HEK293 (cell line): ENCODE measurements at regions not wholly inside any gene's neighbourhood (a gene's known extent, or its start where the extent isn't known, plus 50 kb on each side); places are given as distances from the start of the nearest gene placed in this dataset.

ENCODE experiments used
- CTCF ChIA-PET: fragments of 350-600 bp; formaldehyde crosslinking; extraction: SDS; loops from one replicate; lab custom pipeline; 2021; ENCODE audit warnings: antibody characterized with exemption; lab: Yijun Ruan, JAX
- POLR2A ChIA-PET: fragments of 300-600 bp; formaldehyde crosslinking; extraction: SDS; loops from one replicate; lab custom pipeline; 2020; ENCODE audit warnings: antibody characterized with exemption, inconsistent platforms; lab: Yijun Ruan, JAX
- H3K27ac ChIP-seq: fragments of 200-500 bp; sonication (Bioruptor generic); 2 replicates; pipeline ENCODE4 v1.5.1; 2014; ENCODE audit warnings: low read depth, low read length, control low read depth, inconsistent platforms; ENCODE audit errors: extremely low read depth
- H3K36me3 ChIP-seq, 2 experiments: fragments of 200-500 bp in 1 of 2; sonication (Bioruptor generic) in 1 of 2; 1 replicate in 1 of 2; 2 replicates in 1 of 2; pipeline ENCODE4 v1.5.1; 2014 to 2017; ENCODE audit warnings: inconsistent platforms in 2 of 2, low read length in 2 of 2; ENCODE audit not compliant: control insufficient read depth in 2 of 2, insufficient read depth in 1 of 2
- H3K4me1 ChIP-seq: fragments of 200-500 bp; sonication (Bioruptor generic); 2 replicates; pipeline ENCODE4 v1.5.1; 2014; ENCODE audit warnings: mild to moderate bottlenecking, low read length, inconsistent platforms; ENCODE audit not compliant: control insufficient read depth, insufficient read depth
- H3K4me3 ChIP-seq: 2 replicates; pipeline ENCODE4 v1.5.1; 2011; ENCODE audit warnings: low read depth, mild to moderate bottlenecking, control low read depth, low read length, moderate library complexity
- H3K9me3 ChIP-seq: fragments of 200-500 bp; sonication (Bioruptor generic); 2 replicates; pipeline ENCODE4 v1.5.1; 2014; ENCODE audit warnings: low read depth, low read length, inconsistent platforms; ENCODE audit not compliant: control insufficient read depth, insufficient read depth
- BCL11B ChIP-seq: fragments of 450-650 bp; formaldehyde crosslinking; IDR thresholded peaks from 2 replicates; pipeline ENCODE4 v1.5.1; 2016; ENCODE audit warnings: low read depth, missing biosample characterization, missing genetic modification characterization
- GLIS1 ChIP-seq: fragments of 450-650 bp; formaldehyde crosslinking; IDR thresholded peaks from 2 replicates; pipeline ENCODE4 v1.5.1; 2016; ENCODE audit warnings: missing biosample characterization, missing genetic modification characterization
- KLF16 ChIP-seq: fragments of 450-650 bp; formaldehyde crosslinking; IDR thresholded peaks from 2 replicates; pipeline ENCODE4 v1.5.1; 2017; ENCODE audit warnings: missing biosample characterization, missing genetic modification characterization
- OSR2 ChIP-seq: fragments of 450-650 bp; formaldehyde crosslinking; IDR thresholded peaks from 2 replicates; pipeline ENCODE4 v1.5.1; 2016; ENCODE audit warnings: missing biosample characterization, missing genetic modification characterization
- OVOL3 ChIP-seq: fragments of 450-650 bp; formaldehyde crosslinking; IDR thresholded peaks from 2 replicates; pipeline ENCODE4 v1.5.1; 2016; ENCODE audit warnings: missing biosample characterization, missing genetic modification characterization
- SP7 ChIP-seq: fragments of 450-650 bp; formaldehyde crosslinking; IDR thresholded peaks from 2 replicates; pipeline ENCODE4 v1.5.1; 2016; ENCODE audit warnings: missing biosample characterization, missing genetic modification characterization
- WT1 ChIP-seq: fragments of 450-650 bp; formaldehyde crosslinking; IDR thresholded peaks from 2 replicates; pipeline ENCODE4 v1.5.1; 2016; ENCODE audit warnings: missing biosample characterization, missing genetic modification characterization
- ZFHX2 ChIP-seq: fragments of 450-650 bp; formaldehyde crosslinking; conservative IDR thresholded peaks from 2 replicates; pipeline ENCODE4 v1.5.1; 2016; ENCODE audit warnings: missing biosample characterization, missing genetic modification characterization
- ZNF121 ChIP-seq: fragments of 450-650 bp; formaldehyde crosslinking; IDR thresholded peaks from 2 replicates; pipeline ENCODE4 v1.5.1; 2016; ENCODE audit warnings: missing biosample characterization, missing genetic modification characterization
- ZNF169 ChIP-seq: fragments of 450-650 bp; formaldehyde crosslinking; IDR thresholded peaks from 2 replicates; pipeline ENCODE4 v1.5.1; 2016; ENCODE audit warnings: missing biosample characterization, missing genetic modification characterization
- ZNF341 ChIP-seq: fragments of 450-650 bp; formaldehyde crosslinking; IDR thresholded peaks from 2 replicates; pipeline ENCODE4; 2016; ENCODE audit warnings: low read depth, missing biosample characterization, missing genetic modification characterization
- ZNF488 ChIP-seq: fragments of 450-650 bp; formaldehyde crosslinking; IDR thresholded peaks from 2 replicates; pipeline ENCODE4 v1.5.1; 2016; ENCODE audit warnings: missing biosample characterization, missing genetic modification characterization
- ZNF514 ChIP-seq: fragments of 450-650 bp; formaldehyde crosslinking; IDR thresholded peaks from 2 replicates; pipeline ENCODE4 v1.5.1; 2016; ENCODE audit warnings: missing biosample characterization, missing genetic modification characterization
- ZNF518A ChIP-seq: fragments of 450-650 bp; formaldehyde crosslinking; conservative IDR thresholded peaks from 2 replicates; pipeline ENCODE4 v1.5.1; 2016; ENCODE audit warnings: low read depth, missing biosample characterization, missing genetic modification characterization
- ZNF660 ChIP-seq: fragments of 450-650 bp; IDR thresholded peaks from 2 replicates; pipeline ENCODE4 v1.5.1; 2018; ENCODE audit warnings: missing biosample characterization, mild to moderate bottlenecking, missing genetic modification characterization
- ZNF677 ChIP-seq: fragments of 450-650 bp; IDR thresholded peaks from 2 replicates; pipeline ENCODE4 v1.5.0; 2018; ENCODE audit warnings: missing biosample characterization, mild to moderate bottlenecking, missing genetic modification characterization, moderate library complexity
- ZNF776 ChIP-seq: fragments of 450-650 bp; formaldehyde crosslinking; IDR thresholded peaks from 2 replicates; pipeline ENCODE4 v1.5.0; 2017; ENCODE audit warnings: missing biosample characterization, missing genetic modification characterization, borderline replicate concordance
- TF ChIP-seq, protein P1 (sequence below): fragments of 450-650 bp; formaldehyde crosslinking; IDR thresholded peaks from 2 replicates; pipeline ENCODE4 v1.5.1; 2016; ENCODE audit warnings: missing biosample characterization, missing genetic modification characterization
- TF ChIP-seq, protein P2 (sequence below): fragments of 450-650 bp; formaldehyde crosslinking; IDR thresholded peaks from 2 replicates; pipeline ENCODE4 v1.5.1; 2016; ENCODE audit warnings: missing biosample characterization, missing genetic modification characterization
- TF ChIP-seq, protein P3 (sequence below): fragments of 450-650 bp; formaldehyde crosslinking; IDR thresholded peaks from 2 replicates; pipeline ENCODE4 v1.5.1; 2016; ENCODE audit warnings: missing biosample characterization, missing genetic modification characterization

- TF ChIP-seq ZNF341 (no peak), ZNF776 (no peak), WT1 (tag by site-specific recombination) (no peak), ZNF677 (tag by site-specific recombination) (no peak)
Measured at GRCh38 chr9:127557466-127557869, 54.6 kb upstream of the STXBP1 start (continued).

- ChIA-PET POLR2A (interaction anchor here (1.0 to 1.5 kb wide), 2 partner anchors 9 to 54 kb away, joined by 3 to 5 read pairs; no protein-coding TSS in a partner anchor), CTCF (interaction anchor here (0.8 to 2.6 kb wide), 6 partner anchors 21 to 177 kb away, joined by 3 to 8 read pairs (median 6); partner anchors contain the start of gene TOR2A)
- Histone ChIP-seq H3K4me1 (0 out of 2 replicates have a peak, but pooled peaks cover 3% of the 10 kb centered on the region), H3K9me3 (no peaks in the 10 kb centered on the region), H3K4me3 (no peak overlapping the region), H3K36me3 (peaks cover 0 to 25% of the 10 kb centered on the region in 2 experiments; a peak in 1 of 3 replicates)
- no peak for TF ChIP-seq OVOL3 (tag by site-specific recombination)
- TF ChIP-seq, protein P1, sequence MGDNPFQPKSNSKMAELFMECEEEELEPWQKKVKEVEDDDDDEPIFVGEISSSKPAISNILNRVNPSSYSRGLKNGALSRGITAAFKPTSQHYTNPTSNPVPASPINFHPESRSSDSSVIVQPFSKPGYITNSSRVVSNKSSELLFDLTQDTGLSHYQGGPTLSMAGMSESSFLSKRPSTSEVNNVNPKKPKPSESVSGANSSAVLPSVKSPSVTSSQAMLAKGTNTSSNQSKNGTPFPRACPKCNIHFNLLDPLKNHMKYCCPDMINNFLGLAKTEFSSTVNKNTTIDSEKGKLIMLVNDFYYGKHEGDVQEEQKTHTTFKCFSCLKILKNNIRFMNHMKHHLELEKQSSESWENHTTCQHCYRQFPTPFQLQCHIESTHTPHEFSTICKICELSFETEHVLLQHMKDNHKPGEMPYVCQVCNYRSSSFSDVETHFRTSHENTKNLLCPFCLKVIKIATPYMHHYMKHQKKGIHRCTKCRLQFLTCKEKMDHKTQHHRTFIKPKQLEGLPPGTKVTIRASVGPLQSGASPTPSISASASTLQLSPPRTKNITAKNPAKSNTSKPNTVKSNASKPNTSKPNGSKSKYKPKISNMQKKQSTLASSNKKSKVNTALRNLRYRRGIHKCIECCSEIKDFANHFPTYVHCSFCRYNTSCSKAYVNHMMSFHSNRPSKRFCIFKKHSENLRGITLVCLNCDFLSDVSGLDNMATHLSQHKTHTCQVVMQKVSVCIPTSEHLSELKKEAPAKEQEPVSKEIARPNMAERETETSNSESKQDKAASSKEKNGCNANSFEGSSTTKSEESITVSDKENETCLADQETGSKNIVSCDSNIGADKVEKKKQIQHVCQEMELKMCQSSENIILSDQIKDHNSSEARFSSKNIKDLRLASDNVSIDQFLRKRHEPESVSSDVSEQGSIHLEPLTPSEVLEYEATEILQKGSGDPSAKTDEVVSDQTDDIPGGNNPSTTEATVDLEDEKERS (tag by site-specific recombination) = no peak
- TF ChIP-seq ZNF660 (tag by site-specific recombination) = no peak
- no peak for TF ChIP-seq BCL11B
- TF ChIP-seq ZNF121 (tag by site-specific recombination) = no peak
- peak; percentile 61 for TF ChIP-seq SP7 (tag by site-specific recombination)
- peak; percentile 20; the same call in 1 of the 2 replicates for TF ChIP-seq GLIS1 (tag by site-specific recombination)
- no peak for TF ChIP-seq KLF16
- no peak for TF ChIP-seq ZNF518A
- TF ChIP-seq, all 188 proteins: peak for 2
- no peak overlapping the region for H3K27ac ChIP-seq
Measured at GRCh38 chr9:127557998-127558546, 54.0 kb upstream of the STXBP1 start.

- Histone ChIP-seq H3K4me3 (no peak overlapping the region), H3K9me3 (no peaks in the 10 kb centered on the region), H3K36me3 (peaks cover 0 to 25% of the 10 kb centered on the region in 2 experiments; a peak in 1 of 3 replicates), H3K4me1 (0 out of 2 replicates have a peak, but pooled peaks cover 3% of the 10 kb centered on the region), H3K27ac (no peak overlapping the region)
- POLR2A ChIA-PET = interaction anchor here (1.5 kb wide), 1 partner anchor 9 kb away, joined by 5 read pairs; no protein-coding TSS in a partner anchor
- CTCF ChIA-PET = interaction anchor here (0.6 to 2.6 kb wide), 6 partner anchors 23 to 1074 kb away, joined by 3 to 8 read pairs (median 5); partner anchors contain the start of gene TOR2A
- no peak for TF ChIP-seq ZNF121 (tag by site-specific recombination)
- TF ChIP-seq, protein P2, sequence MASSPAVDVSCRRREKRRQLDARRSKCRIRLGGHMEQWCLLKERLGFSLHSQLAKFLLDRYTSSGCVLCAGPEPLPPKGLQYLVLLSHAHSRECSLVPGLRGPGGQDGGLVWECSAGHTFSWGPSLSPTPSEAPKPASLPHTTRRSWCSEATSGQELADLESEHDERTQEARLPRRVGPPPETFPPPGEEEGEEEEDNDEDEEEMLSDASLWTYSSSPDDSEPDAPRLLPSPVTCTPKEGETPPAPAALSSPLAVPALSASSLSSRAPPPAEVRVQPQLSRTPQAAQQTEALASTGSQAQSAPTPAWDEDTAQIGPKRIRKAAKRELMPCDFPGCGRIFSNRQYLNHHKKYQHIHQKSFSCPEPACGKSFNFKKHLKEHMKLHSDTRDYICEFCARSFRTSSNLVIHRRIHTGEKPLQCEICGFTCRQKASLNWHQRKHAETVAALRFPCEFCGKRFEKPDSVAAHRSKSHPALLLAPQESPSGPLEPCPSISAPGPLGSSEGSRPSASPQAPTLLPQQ (tag by site-specific recombination) = no peak
- no peak for TF ChIP-seq ZNF488 (tag by site-specific recombination)
- no peak for TF ChIP-seq ZNF514
- no peak for TF ChIP-seq OSR2 (tag by site-specific recombination)
- TF ChIP-seq, protein P3, sequence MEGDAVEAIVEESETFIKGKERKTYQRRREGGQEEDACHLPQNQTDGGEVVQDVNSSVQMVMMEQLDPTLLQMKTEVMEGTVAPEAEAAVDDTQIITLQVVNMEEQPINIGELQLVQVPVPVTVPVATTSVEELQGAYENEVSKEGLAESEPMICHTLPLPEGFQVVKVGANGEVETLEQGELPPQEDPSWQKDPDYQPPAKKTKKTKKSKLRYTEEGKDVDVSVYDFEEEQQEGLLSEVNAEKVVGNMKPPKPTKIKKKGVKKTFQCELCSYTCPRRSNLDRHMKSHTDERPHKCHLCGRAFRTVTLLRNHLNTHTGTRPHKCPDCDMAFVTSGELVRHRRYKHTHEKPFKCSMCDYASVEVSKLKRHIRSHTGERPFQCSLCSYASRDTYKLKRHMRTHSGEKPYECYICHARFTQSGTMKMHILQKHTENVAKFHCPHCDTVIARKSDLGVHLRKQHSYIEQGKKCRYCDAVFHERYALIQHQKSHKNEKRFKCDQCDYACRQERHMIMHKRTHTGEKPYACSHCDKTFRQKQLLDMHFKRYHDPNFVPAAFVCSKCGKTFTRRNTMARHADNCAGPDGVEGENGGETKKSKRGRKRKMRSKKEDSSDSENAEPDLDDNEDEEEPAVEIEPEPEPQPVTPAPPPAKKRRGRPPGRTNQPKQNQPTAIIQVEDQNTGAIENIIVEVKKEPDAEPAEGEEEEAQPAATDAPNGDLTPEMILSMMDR (tag by site-specific recombination) = no peak
- no peak for TF ChIP-seq ZNF169
- TF ChIP-seq ZFHX2 (tag by site-specific recombination) = no peak
Measured at GRCh38 chr9:127558581-127559246, 53.4 kb upstream of the STXBP1 start.
